D721Med (cell line): ENCODE measurements at regions not wholly inside any gene's neighbourhood (a gene's known extent, or its start where the extent isn't known, plus 50 kb on each side); places are given as distances from the start of the nearest gene placed in this dataset.

Experiments
- DNase-seq: peaks from one replicate; pipeline ENCODE4 v3.0.0; 2011; ENCODE audit warnings: low spot score; ENCODE audit not compliant: insufficient read length
- FAIRE-seq: peaks from 2 replicates; lab custom pipeline; 2011; peaks lifted over from hg19 to GRCh38; lab: Jason Lieb, UNC
- TF ChIP-seq, protein P1 (sequence below): IDR thresholded peaks from 2 replicates; pipeline ENCODE4 v1.5.1; 2012; ENCODE audit warnings: mild to moderate bottlenecking, control low read depth; ENCODE audit not compliant: insufficient read depth; ENCODE audit errors: missing control alignments

DNA sequence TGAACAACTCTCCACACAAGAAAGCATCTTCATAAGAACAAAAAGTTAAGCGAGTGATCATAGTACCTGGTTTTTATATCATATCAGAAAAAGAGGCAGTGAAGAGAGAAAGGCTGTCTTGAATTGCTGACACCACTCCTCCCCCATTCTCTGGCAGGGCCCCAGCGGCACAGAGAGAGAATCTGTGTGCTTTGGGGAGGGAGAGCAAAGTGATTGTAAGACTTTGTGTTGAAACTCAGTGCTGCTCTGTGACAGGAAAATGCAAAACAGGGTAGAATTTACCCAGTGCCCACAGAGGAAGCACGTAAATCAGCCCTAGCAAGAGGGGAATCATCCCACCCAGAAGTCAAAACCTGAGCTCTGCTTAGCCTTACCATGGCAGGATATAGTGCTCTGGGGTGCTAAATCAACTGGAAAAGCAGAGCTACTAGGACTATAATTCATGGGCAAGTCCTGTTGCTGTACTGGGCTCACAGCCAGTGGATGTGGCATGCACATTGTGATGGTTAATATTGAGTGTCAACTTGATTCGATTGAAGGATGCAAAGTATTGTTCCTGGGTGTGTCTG lies 174.6 kb downstream of the PRR32 start:
- TF ChIP-seq, protein P1, sequence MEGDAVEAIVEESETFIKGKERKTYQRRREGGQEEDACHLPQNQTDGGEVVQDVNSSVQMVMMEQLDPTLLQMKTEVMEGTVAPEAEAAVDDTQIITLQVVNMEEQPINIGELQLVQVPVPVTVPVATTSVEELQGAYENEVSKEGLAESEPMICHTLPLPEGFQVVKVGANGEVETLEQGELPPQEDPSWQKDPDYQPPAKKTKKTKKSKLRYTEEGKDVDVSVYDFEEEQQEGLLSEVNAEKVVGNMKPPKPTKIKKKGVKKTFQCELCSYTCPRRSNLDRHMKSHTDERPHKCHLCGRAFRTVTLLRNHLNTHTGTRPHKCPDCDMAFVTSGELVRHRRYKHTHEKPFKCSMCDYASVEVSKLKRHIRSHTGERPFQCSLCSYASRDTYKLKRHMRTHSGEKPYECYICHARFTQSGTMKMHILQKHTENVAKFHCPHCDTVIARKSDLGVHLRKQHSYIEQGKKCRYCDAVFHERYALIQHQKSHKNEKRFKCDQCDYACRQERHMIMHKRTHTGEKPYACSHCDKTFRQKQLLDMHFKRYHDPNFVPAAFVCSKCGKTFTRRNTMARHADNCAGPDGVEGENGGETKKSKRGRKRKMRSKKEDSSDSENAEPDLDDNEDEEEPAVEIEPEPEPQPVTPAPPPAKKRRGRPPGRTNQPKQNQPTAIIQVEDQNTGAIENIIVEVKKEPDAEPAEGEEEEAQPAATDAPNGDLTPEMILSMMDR = no peak
- DNase-seq (no peak), FAIRE-seq (no peak)

DNA sequence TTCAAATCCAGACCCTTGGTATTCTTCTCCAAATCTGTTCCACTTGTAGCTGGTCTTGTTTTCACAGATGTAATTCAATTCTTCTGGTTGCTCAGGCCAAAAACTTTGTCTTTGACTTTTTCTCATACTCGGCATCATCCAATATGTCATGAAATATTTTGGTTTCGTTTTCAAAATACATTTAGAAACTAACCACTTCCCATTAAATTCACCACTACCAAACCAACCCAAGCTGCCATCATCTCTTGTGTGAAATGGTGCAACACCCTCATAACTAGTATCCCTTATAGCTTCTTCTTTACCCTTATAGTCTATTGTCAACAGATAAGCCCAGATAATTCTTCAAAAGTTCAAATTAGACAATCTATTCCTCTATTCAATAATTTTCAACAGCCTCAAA lies 192.1 kb downstream of the PRR32 start:
- DNase-seq = no peak
- FAIRE-seq = no peak
- TF ChIP-seq, protein P1 = no peak

DNA sequence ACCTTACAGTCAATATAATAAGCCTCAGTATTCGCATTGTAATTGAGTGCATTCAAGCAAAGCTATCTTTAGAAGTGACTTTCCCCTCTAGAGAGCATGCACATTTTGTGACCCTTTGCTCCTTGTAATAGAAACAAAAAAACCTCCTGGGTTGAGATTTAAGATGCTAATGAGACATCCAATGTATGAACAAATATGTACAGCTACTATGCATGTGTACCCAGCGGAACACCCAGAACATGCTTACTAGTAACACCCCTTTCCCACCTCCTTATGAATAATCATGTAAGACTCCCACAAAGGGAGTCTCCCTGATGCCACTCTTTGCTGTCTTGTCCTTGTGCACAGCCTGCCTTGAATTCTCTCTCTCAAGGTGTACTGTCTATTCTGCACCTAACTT lies 205.5 kb downstream of the PRR32 start:
- FAIRE-seq (no peak), DNase-seq (no peak)
- TF ChIP-seq, protein P1 = no peak

DNA sequence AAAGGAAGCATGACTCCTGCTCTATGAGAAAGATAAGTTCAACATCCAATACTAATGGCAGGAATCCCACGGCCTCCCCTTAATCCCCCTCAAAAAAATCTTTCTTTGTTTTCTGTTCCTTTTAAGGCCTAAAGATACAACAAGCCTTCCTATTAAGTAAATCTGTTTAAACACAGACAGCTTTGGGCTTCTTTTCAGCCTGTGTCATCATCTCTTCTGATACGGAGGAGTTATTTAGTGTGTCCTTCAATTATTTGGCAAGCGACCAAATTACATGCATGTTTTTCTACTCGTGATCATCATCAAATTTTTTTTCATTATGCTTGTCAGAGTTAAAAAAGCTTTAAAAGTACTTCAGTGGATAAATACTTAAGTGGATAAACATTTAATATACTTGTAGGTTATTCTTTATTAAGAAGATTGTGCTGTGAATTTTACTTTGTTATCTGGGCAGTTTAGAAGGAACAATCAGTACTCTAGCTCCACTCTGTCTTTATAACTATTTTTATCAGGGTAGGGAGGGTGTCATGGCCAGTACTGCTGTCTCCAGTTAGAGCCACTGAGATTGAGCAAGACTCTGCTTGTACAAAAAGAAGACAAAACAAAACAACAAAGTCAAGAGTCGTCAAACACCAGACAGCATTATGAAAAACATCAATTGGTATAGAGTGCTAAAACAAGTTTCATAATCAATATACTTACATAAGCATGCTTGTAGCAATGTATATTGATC lies 210.7 kb downstream of the PRR32 start:
- FAIRE-seq (no peak), DNase-seq (no peak)
- TF ChIP-seq, protein P1 = no peak

DNA sequence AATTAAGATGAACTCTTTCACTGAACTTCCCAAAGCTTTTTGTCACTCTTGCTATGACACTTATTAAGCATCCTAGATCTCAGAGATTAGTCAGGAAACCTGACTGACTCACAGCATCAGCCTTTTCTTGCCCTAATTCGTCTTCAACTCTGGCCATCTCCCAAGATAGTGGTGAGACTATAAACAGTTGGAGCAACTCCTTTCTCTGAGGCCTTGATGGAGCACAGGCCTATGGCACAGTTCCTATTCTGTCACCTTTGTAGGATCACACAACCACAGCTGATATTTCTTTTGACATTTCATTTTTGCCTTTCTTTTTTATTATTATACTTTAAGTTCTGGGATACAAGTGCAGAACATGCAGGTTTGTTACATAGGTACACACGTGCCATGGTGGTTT lies 217.6 kb downstream of the PRR32 start:
- no peak for FAIRE-seq
- no peak for DNase-seq
- TF ChIP-seq, protein P1 = no peak

DNA sequence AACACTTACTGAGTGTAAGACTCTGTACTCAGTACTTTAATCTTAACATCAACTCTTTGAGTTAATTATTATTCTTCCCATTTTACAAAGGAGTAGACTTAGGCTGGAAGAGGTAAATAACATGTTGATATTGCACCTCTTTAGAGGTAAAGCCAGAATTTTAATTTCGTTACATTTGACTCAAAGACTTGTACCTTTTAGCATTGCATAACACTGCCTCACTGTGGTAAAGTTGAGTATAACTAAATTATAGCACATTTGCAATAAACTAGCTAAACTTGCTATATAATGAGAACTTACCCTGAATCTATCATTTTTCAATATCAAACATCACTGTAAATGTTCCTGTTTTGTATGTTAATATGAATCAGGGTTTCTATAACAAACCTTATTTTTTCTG lies 218.5 kb downstream of the PRR32 start:
- DNase-seq (no peak), FAIRE-seq (peak; percentile 16)
- TF ChIP-seq, protein P1 = no peak
